Endothelial cell of umbilical vein (primary cell): ENCODE measurements at regions not wholly inside any gene's neighbourhood (a gene's known extent, or its start where the extent isn't known, plus 50 kb on each side); places are given as distances from the start of the nearest gene placed in this dataset.
"Not testable (repeated sequence)": the region's sequence is repeated elsewhere in the genome, so short reads cannot be mapped to it uniquely, and the experiment has no call there.

ENCODE experiments used
- BruUV-seq: library from RNA; stranded (reverse); fragments of 400-500 nt; replicated peaks from 2 replicates; lab custom pipeline; 2021; lab: Mats Ljungman, UMichigan
- CTCF ChIA-PET: fragments of 300-600, 350-600 bp; sonication (Branson Sonifier 250); formaldehyde crosslinking; loops from one replicate; lab custom pipeline; 2021; ENCODE audit warnings: antibody characterized with exemption, inconsistent platforms; lab: Charles Lee
- POLR2A ChIA-PET: fragments of 300-600, 350-600 bp; sonication (Branson Sonifier 250); formaldehyde crosslinking; loops from one replicate; lab custom pipeline; 2021; ENCODE audit warnings: antibody characterized with exemption, inconsistent platforms; lab: Charles Lee
- DNase-seq: peaks from one replicate; pipeline ENCODE4 v3.0.0-alpha.2; 2011; ENCODE audit warnings: low read depth, low spot score
- FAIRE-seq: peaks from 2 replicates; lab custom pipeline; 2011; peaks lifted over from hg19 to GRCh38; lab: Jason Lieb, UNC
- H2AFZ ChIP-seq: 2 replicates; pipeline ENCODE4 v1.6.0; 2012; ENCODE audit warnings: low read depth, low read length, control low read depth, inconsistent platforms
- H3K27ac ChIP-seq: 2 replicates; pipeline ENCODE4 v1.5.1; 2011; ENCODE audit warnings: low read depth, mild to moderate bottlenecking, control low read depth, low read length, moderate library complexity; ENCODE audit not compliant: insufficient read depth
- H3K27me3 ChIP-seq, 2 experiments: 2 replicates each; pipeline versions ENCODE4 v1.6.0 to v1.6.1; 2011; ENCODE audit warnings: low read length in 2 of 2, mixed read lengths in 1 of 2; ENCODE audit not compliant: control insufficient read depth in 2 of 2, insufficient read depth in 2 of 2
- H3K36me3 ChIP-seq, 2 experiments: 2 replicates in 1 of 2; 3 replicates in 1 of 2; pipeline ENCODE4 v1.5.1; 2011; ENCODE audit warnings: low read length in 2 of 2, mild to moderate bottlenecking in 1 of 2, moderate library complexity in 1 of 2; ENCODE audit not compliant: control insufficient read depth in 2 of 2, insufficient read depth in 2 of 2; ENCODE audit errors: extremely low read depth in 1 of 2
- H3K4me1 ChIP-seq: 3 replicates; pipeline ENCODE4 v1.5.1; 2011; ENCODE audit warnings: mild to moderate bottlenecking, low read length; ENCODE audit not compliant: control insufficient read depth, insufficient read depth; ENCODE audit errors: extremely low read depth
- H3K4me2 ChIP-seq: 2 replicates; pipeline ENCODE4 v1.6.1; 2011; ENCODE audit warnings: low read length, control low read depth, mixed read lengths; ENCODE audit not compliant: insufficient read depth
- H3K4me3 ChIP-seq, 3 experiments: fragments of 200-600 bp in 1 of 3; sonication (generic), shearing (Covaris generic) in 1 of 3; replicated peaks in 1 of 3; 2 replicates each; pipeline ENCODE4 v1.5.1; 2011 to 2016; ENCODE audit warnings: control low read depth in 3 of 3, low read length in 3 of 3, mild to moderate bottlenecking in 2 of 3, inconsistent platforms in 1 of 3, low read depth in 1 of 3, moderate library complexity in 1 of 3; ENCODE audit not compliant: insufficient read depth in 1 of 3
- H3K79me2 ChIP-seq: 2 replicates; pipeline ENCODE4 v1.6.0; 2012; ENCODE audit warnings: low read length, inconsistent platforms; ENCODE audit not compliant: control insufficient read depth, insufficient read depth
- H3K9ac ChIP-seq: replicated peaks from 2 replicates; pipeline ENCODE3; 2011; ENCODE audit warnings: low read length, control low read depth; ENCODE audit not compliant: insufficient read depth; ENCODE audit errors: extremely low read depth
- H3K9me1 ChIP-seq: replicated peaks from 3 replicates; pipeline ENCODE4 v1.6.0; 2011; ENCODE audit warnings: mild to moderate bottlenecking, low read length; ENCODE audit not compliant: control insufficient read depth, insufficient read depth; ENCODE audit errors: extremely low read depth
- H3K9me3 ChIP-seq: replicated peaks from 2 replicates; pipeline ENCODE4 v1.5.1; 2012; ENCODE audit warnings: low read length, inconsistent platforms; ENCODE audit not compliant: control insufficient read depth, insufficient read depth
- H4K20me1 ChIP-seq: replicated peaks from 2 replicates; pipeline ENCODE3; 2011; ENCODE audit warnings: mild to moderate bottlenecking, low read length; ENCODE audit not compliant: control insufficient read depth, insufficient read depth; ENCODE audit errors: extremely low read depth
- EZH2 ChIP-seq: IDR thresholded peaks from 2 replicates; pipeline ENCODE4 v1.6.1; 2012; ENCODE audit warnings: borderline replicate concordance, low read depth, mild to moderate bottlenecking, moderate library complexity, low read length, inconsistent platforms; ENCODE audit not compliant: severe bottlenecking
- FOS ChIP-seq: IDR thresholded peaks from 2 replicates; pipeline ENCODE4 v1.6.1; 2011; ENCODE audit warnings: mild to moderate bottlenecking, low read length, moderate library complexity, borderline replicate concordance; ENCODE audit not compliant: insufficient read depth
- GATA2 ChIP-seq: IDR thresholded peaks from 2 replicates; pipeline ENCODE4 v1.7.0; 2011; ENCODE audit warnings: low read depth, mild to moderate bottlenecking, moderate library complexity, mixed read lengths, low read length; ENCODE audit not compliant: insufficient read length, insufficient read depth
- JUN ChIP-seq: IDR thresholded peaks from 2 replicates; pipeline ENCODE4 v1.6.1; 2011; ENCODE audit warnings: borderline replicate concordance, low read depth; ENCODE audit not compliant: insufficient read length, insufficient read depth
- MAX ChIP-seq: IDR thresholded peaks from 2 replicates; pipeline ENCODE4 v1.6.1; 2011; ENCODE audit not compliant: insufficient read depth, insufficient read length
- MYC ChIP-seq: IDR thresholded peaks from one replicate; pipeline ENCODE4 v1.6.1; 2011; ENCODE audit warnings: mild to moderate bottlenecking, low read depth, low read length
- POLR2A ChIP-seq: IDR thresholded peaks from 2 replicates; pipeline ENCODE4 v1.6.1; 2012; ENCODE audit warnings: low read depth, mild to moderate bottlenecking, control low read depth, low read length
- POLR2AphosphoS5 ChIP-seq: IDR thresholded peaks from 2 replicates; pipeline ENCODE4 v1.6.1; 2012; ENCODE audit warnings: low read depth, mild to moderate bottlenecking, control low read depth, low read length, moderate library complexity; ENCODE audit not compliant: insufficient read depth
- dilution Hi-C: fragments of 300-500 bp; cut with MboI; formaldehyde crosslinking; loops from one replicate; pipeline ENCODE4 v1.15.0; 2019; ENCODE audit warnings: low sequenced_read_pairs; ENCODE audit not compliant: extremely low pct_ligation_motif_present
- intact Hi-C: fragments of 100-400 bp; cut with micrococcal nuclease; formaldehyde crosslinking; loops from one replicate; pipeline ENCODE4 v1.10.0; 2022
- TF ChIP-seq, protein P1 (sequence below), 2 donors: IDR thresholded peaks; 1 replicate in 1 of 2; 2 replicates in 1 of 2; pipeline ENCODE4 v1.5.1; 2011; ENCODE audit warnings: low read length in 2 of 2, mild to moderate bottlenecking in 2 of 2, moderate library complexity in 2 of 2, control low read depth in 1 of 2, inconsistent platforms in 1 of 2, low read depth in 1 of 2; ENCODE audit not compliant: insufficient read depth in 1 of 2; ENCODE audit errors: extremely low read depth in 1 of 2

GRCh38 chr3:159390656-159391212 is 588.9 kb downstream of the MFSD1 start:
- Histone ChIP-seq H3K4me1 (no peaks in the 10 kb centered on the region), H3K9ac (no peak overlapping the region), H3K36me3 (no peaks in the 10 kb centered on the region), H3K27me3 (no peaks in the 10 kb centered on the region), H3K4me3 (no peak overlapping the region), H2AFZ (no peak overlapping the region), H3K9me3 (no peaks in the 10 kb centered on the region), H3K27ac (no peak overlapping the region), H3K9me1 (no peaks in the 10 kb centered on the region), H3K4me2 (no peak overlapping the region), H3K79me2 (no peaks in the 10 kb centered on the region), H4K20me1 (no peaks in the 10 kb centered on the region)
- TF ChIP-seq FOS, result no peak
- no peak for TF ChIP-seq JUN
- TF ChIP-seq GATA2, result no peak
- TF ChIP-seq MAX, result no peak
- TF ChIP-seq POLR2AphosphoS5, result no peak
- TF ChIP-seq, protein P1, sequence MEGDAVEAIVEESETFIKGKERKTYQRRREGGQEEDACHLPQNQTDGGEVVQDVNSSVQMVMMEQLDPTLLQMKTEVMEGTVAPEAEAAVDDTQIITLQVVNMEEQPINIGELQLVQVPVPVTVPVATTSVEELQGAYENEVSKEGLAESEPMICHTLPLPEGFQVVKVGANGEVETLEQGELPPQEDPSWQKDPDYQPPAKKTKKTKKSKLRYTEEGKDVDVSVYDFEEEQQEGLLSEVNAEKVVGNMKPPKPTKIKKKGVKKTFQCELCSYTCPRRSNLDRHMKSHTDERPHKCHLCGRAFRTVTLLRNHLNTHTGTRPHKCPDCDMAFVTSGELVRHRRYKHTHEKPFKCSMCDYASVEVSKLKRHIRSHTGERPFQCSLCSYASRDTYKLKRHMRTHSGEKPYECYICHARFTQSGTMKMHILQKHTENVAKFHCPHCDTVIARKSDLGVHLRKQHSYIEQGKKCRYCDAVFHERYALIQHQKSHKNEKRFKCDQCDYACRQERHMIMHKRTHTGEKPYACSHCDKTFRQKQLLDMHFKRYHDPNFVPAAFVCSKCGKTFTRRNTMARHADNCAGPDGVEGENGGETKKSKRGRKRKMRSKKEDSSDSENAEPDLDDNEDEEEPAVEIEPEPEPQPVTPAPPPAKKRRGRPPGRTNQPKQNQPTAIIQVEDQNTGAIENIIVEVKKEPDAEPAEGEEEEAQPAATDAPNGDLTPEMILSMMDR (IDR thresholded peaks at IDR 0.05; ENCODE audit: extremely low read depth in 1 of 2, insufficient read depth in 1 of 2, low read depth in 1 of 2, low read length in 2 of 2), result no peak
- no peak for TF ChIP-seq MYC
- no peak for TF ChIP-seq POLR2A
- TF ChIP-seq EZH2, result no peak
- FAIRE-seq (no peak), DNase-seq (no peak)
- dilution Hi-C loops (no loop called here), intact Hi-C loops (no loop called here)
- BruUV-seq, result no TSS peak
- CTCF ChIA-PET, result no interaction called here
- POLR2A ChIA-PET, result no interaction called here

DNA sequence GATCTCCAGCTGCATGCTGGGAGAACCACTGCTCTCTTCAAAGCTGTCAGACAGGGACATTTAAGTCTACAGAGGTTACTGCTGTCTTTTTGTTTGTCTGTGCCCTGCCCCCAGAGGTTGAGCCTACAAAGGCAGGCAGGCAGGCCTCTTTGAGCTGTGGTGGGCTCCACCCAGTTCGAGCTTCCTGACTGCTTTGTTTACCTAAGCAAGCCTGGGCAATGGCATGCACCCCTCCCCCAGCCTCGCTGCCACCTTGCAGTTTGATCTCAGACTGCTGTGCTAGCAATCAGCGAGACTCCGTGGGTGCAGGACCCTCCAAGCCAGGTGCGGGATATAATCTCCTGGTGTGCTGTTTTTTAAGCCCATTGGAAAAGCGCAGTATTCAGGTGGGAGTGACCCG is 591.0 kb upstream of the IL12A start:
- intact Hi-C loops, H2AFZ ChIP-seq, H4K20me1 ChIP-seq, H3K79me2 ChIP-seq, POLR2A ChIA-PET, DNase-seq, dilution Hi-C loops, H3K27me3 ChIP-seq, H3K9me1 ChIP-seq, H3K9ac ChIP-seq, FAIRE-seq, H3K4me2 ChIP-seq, H3K4me3 ChIP-seq, H3K9me3 ChIP-seq, H3K4me1 ChIP-seq, BruUV-seq, H3K27ac ChIP-seq, CTCF ChIA-PET, H3K36me3 ChIP-seq: not testable (repeated sequence)
